Ovary (tissue), 7 donors: ENCODE measurements at regions not wholly inside any gene's neighbourhood (a gene's known extent, or its start where the extent isn't known, plus 50 kb on each side); places are given as distances from the start of the nearest gene placed in this dataset.

ENCODE experiments used
- DNase-seq, 5 donors: peaks; one replicate each; pipeline ENCODE4 v3.0.0-alpha.2; 2019 to 2020
- H3K27ac ChIP-seq, 2 donors: fragments of 200-600 bp; one replicate each; pipeline versions ENCODE4 v1.5.1 to v1.8.0; 2019 to 2022
- H3K27me3 ChIP-seq: fragments of 200-600 bp; one replicate; pipeline ENCODE4 v1.8.0; 2022
- H3K36me3 ChIP-seq: fragments of 200-600 bp; sonication (generic); one replicate; pipeline ENCODE4 v1.5.1; 2019
- H3K4me1 ChIP-seq: one replicate; pipeline ENCODE4 v1.8.1; 2013; ENCODE audit warnings: mild to moderate bottlenecking, moderate library complexity; ENCODE audit not compliant: insufficient read depth
- H3K4me3 ChIP-seq: fragments of 200-600 bp; sonication (generic); one replicate; pipeline ENCODE4 v1.5.1; 2017
- H3K9me3 ChIP-seq, 2 donors: fragments of 200-600 bp in 1 of 2; sonication (generic) in 1 of 2; one replicate each; pipeline versions ENCODE4 v1.5.1 to v1.8.1; 2013 to 2019; ENCODE audit warnings: mild to moderate bottlenecking in 1 of 2, moderate library complexity in 1 of 2
- CTCF ChIP-seq, 3 donors: fragments of 450-650 bp in 2 of 3; fragments of 200-600 bp in 1 of 3; IDR thresholded peaks; one replicate each; pipeline versions ENCODE4 v1.5.1 to v1.8.0; 2016 to 2022; ENCODE audit warnings: antibody characterized with exemption in 3 of 3, mild to moderate bottlenecking in 1 of 3
- EP300 ChIP-seq: sonication (generic); formaldehyde crosslinking; IDR thresholded peaks from one replicate; pipeline ENCODE4 v1.6.1; 2017; ENCODE audit warnings: antibody characterized with exemption
- POLR2A ChIP-seq: fragments of 450-650 bp; IDR thresholded peaks from one replicate; pipeline ENCODE4 v1.6.1; 2017; ENCODE audit warnings: antibody characterized with exemption, mild to moderate bottlenecking, moderate library complexity
- WGBS, 3 donors: extraction: QIAGEN DNeasy Blood & Tissue Kit in 1 of 3; methylation state at CpG; one replicate each; pipeline versions ENCODE4 v1.1.5 to v1.1.7; 2013 to 2017; 5-methylcytosine and 5-hydroxymethylcytosine counted together
- intact Hi-C, 4 donors: fragments of 100-400 bp; cut with DNase I; formaldehyde crosslinking; loops; one replicate each; pipeline versions ENCODE4 v1.11.0 to v1.15.1; 2022 to 2023
- donor health status: DM: no; HTN: no; CAD: no; lungs with moderate emphysema.
- donor health status: DM: no; HTN: no; CAD: no.
- donor health status: Bipolar disorder and iron deficiency.
- donor health status: DM: no; HTN: no; CAD: no.
- donor health status: DM: yes; HTN: yes; CAD: no.

DNA sequence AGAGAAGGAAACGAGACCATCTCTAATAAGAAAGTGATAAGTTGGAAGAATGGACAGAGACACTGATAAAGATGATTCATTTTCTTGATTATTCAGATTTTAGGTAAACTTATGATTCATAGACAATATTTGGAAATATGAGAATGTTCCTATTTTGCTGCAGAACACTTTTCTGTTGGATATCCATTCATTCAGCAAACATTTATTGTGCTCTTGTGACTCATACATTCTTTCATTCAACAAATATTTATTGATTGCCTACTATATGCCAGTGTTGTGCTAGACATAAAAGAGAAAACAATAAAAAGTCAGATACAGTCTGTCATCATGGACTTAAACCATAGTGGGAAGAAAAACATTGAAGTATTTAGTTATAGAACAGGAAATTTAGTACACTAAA is 1232.0 kb downstream of the STIM2 start:
- DNase-seq, result no peak
- H3K4me3 ChIP-seq, result no peak overlapping the region
- 15 to 46% (median 41%) methylated on average over 1 of the region's 1 CpG for WGBS, 3 donors
- H3K4me1 ChIP-seq, result no peaks in the 10 kb centered on the region
- TF ChIP-seq POLR2A (no peak), EP300 (no peak), CTCF (IDR thresholded peaks at IDR 0.05) (no peak)
- no peak overlapping the region for H3K27ac ChIP-seq
- intact Hi-C loops, result no loop called here
- H3K9me3 ChIP-seq, result no peaks in the 10 kb centered on the region
- H3K27me3 ChIP-seq, result no peaks in the 10 kb centered on the region
- H3K36me3 ChIP-seq, result no peaks in the 10 kb centered on the region

DNA sequence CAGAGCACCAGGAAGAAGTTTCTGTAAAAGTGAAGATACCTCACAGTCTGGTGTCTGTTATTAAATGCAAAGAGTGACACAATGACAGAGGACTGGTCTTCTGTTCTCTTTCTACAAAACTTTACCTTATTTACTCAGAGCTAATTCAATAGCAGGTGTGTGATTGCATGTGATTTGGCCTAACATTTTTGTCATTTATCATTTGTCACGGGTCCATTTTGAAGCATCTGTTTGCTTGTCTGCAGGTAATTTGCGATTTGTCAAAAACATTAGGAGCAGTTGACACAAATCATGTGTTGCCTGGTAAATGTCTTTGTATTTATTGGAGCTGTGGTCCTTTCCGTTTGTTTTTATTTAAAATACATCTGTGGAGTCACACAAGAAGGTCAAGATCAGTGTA is 1232.4 kb downstream of the STIM2 start:
- no peak overlapping the region for H3K27ac ChIP-seq
- 56 to 67% (median 57%) methylated on average over 3 of the region's 3 CpGs for WGBS, 3 donors
- TF ChIP-seq CTCF (IDR thresholded peaks at IDR 0.05) (no peak), POLR2A (no peak), EP300 (no peak)
- no peaks in the 10 kb centered on the region for H3K9me3 ChIP-seq
- H3K4me3 ChIP-seq, result no peak overlapping the region
- intact Hi-C loops, result no loop called here
- no peak for DNase-seq
- no peaks in the 10 kb centered on the region for H3K4me1 ChIP-seq
- no peaks in the 10 kb centered on the region for H3K36me3 ChIP-seq
- no peaks in the 10 kb centered on the region for H3K27me3 ChIP-seq

DNA sequence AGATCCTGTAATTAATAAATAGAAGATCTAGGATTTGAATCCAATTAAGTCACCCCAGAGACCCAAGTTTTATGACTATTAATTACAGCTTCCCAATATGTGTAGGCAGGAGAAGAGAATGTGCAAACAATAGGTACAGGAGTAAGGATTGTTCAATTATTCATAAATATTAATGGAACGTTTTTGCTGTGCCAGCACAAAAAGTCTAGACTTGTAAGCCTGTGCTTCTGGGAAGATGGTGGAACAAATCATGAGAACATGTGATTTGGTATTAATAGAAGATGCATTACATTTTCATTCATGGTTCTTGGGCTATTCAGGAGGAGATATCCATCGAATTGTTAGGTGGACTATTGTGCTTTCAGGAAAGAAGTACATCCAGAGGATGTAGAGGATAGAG is 1240.9 kb downstream of the STIM2 start:
- no peaks in the 10 kb centered on the region for H3K27me3 ChIP-seq
- H3K9me3 ChIP-seq, result no peaks in the 10 kb centered on the region
- DNase-seq, result no peak
- TF ChIP-seq POLR2A, result no peak
- no peak for TF ChIP-seq CTCF (IDR thresholded peaks at IDR 0.05)
- TF ChIP-seq EP300, result no peak
- 75 to 81% (median 77%) methylated on average over 2 of the region's 2 CpGs for WGBS, 3 donors
- no peak overlapping the region for H3K4me3 ChIP-seq
- H3K36me3 ChIP-seq, result no peaks in the 10 kb centered on the region
- intact Hi-C loops, result no loop called here
- H3K27ac ChIP-seq, result no peak overlapping the region
- no peaks in the 10 kb centered on the region for H3K4me1 ChIP-seq

GRCh38 chr4:28105271-28105859 is 1244.7 kb downstream of the STIM2 start:
- 85 to 93% (median 93%) methylated on average over 2 of the region's 2 CpGs for WGBS, 3 donors
- H3K27me3 ChIP-seq, result no peaks in the 10 kb centered on the region
- no peaks in the 10 kb centered on the region for H3K4me1 ChIP-seq
- TF ChIP-seq POLR2A (no peak), EP300 (no peak), CTCF (IDR thresholded peaks at IDR 0.05) (no peak)
- H3K36me3 ChIP-seq, result no peaks in the 10 kb centered on the region
- intact Hi-C loops, result no loop called here
- no peaks in the 10 kb centered on the region for H3K9me3 ChIP-seq
- no peak overlapping the region for H3K4me3 ChIP-seq
- no peak overlapping the region for H3K27ac ChIP-seq
- no peak for DNase-seq
